SK-N-SH (cell line): ENCODE measurements at regions not wholly inside any gene's neighbourhood (a gene's known extent, or its start where the extent isn't known, plus 50 kb on each side); places are given as distances from the start of the nearest gene placed in this dataset.

Experiments used
- CTCF ChIA-PET: fragments of 300-600, 350-600 bp; formaldehyde crosslinking; extraction: SDS; loops from one replicate; lab custom pipeline; 2021; lab: Yijun Ruan, JAX
- POLR2A ChIA-PET: fragments of 350-600 bp; sonication (Branson Sonifier 250); formaldehyde crosslinking; extraction: SDS; loops from one replicate; lab custom pipeline; 2020; ENCODE audit warnings: antibody characterized with exemption, inconsistent platforms; lab: Yijun Ruan, JAX
- DNase-seq: peaks from one replicate; pipeline ENCODE4 v3.0.0; 2012
- H2AFZ ChIP-seq: fragments of 200-600 bp; sonication (generic); 2 replicates; pipeline ENCODE4 v1.8.1; 2016; ENCODE audit warnings: antibody characterized with exemption, mild to moderate bottlenecking, low read depth
- H3F3A ChIP-seq: fragments of 200-600 bp; sonication (generic); replicated peaks from 2 replicates; pipeline ENCODE3; 2016; ENCODE audit warnings: antibody characterized with exemption, mild to moderate bottlenecking; ENCODE audit not compliant: insufficient read depth
- H3K27ac ChIP-seq, 2 experiments: fragments of 200-500 bp in 1 of 2; fragments of 200-600 bp in 1 of 2; sonication (Bioruptor generic) in 1 of 2; sonication (generic), shearing (Covaris generic) in 1 of 2; 2 replicates each; pipeline versions ENCODE4 v1.5.1 to v1.6.1; 2014 to 2016; ENCODE audit warnings: low read depth in 2 of 2, inconsistent platforms in 1 of 2, low read length in 1 of 2, mild to moderate bottlenecking in 1 of 2, mixed read lengths in 1 of 2
- H3K27me3 ChIP-seq: fragments of 200-600 bp; sonication (generic), shearing (Covaris generic); 2 replicates; pipeline ENCODE4 v1.6.1; 2016; ENCODE audit warnings: mixed run types; ENCODE audit not compliant: insufficient read depth
- H3K36me3 ChIP-seq, 2 experiments: fragments of 200-500 bp in 1 of 2; fragments of 200-600 bp in 1 of 2; sonication (Bioruptor generic) in 1 of 2; sonication (generic) in 1 of 2; replicated peaks in 1 of 2; 2 replicates each; pipeline versions ENCODE3 to v1.5.1; 2014 to 2016; ENCODE audit warnings: low read length in 1 of 2, mild to moderate bottlenecking in 1 of 2; ENCODE audit not compliant: insufficient read depth in 2 of 2, control insufficient read depth in 1 of 2
- H3K4me1 ChIP-seq, 2 experiments: fragments of 200-500 bp in 1 of 2; fragments of 200-600 bp in 1 of 2; sonication (Bioruptor generic) in 1 of 2; sonication (generic), shearing (Covaris generic) in 1 of 2; 2 replicates each; pipeline versions ENCODE4 v1.5.1 to v1.6.1; 2014 to 2016; ENCODE audit warnings: low read depth in 1 of 2, low read length in 1 of 2, mixed run types in 1 of 2; ENCODE audit not compliant: insufficient read depth in 2 of 2, control insufficient read depth in 1 of 2
- H3K4me2 ChIP-seq: fragments of 200-600 bp; sonication (generic), shearing (Covaris generic); 2 replicates; pipeline ENCODE4 v1.6.1; 2017; ENCODE audit warnings: mixed run types
- H3K4me3 ChIP-seq, 2 experiments: fragments of 200-500 bp in 1 of 2; fragments of 200-600 bp in 1 of 2; sonication (Bioruptor generic) in 1 of 2; sonication (generic), shearing (Covaris generic) in 1 of 2; 2 replicates each; pipeline versions ENCODE4 v1.5.1 to v1.8.1; 2014 to 2016; ENCODE audit warnings: low read depth in 2 of 2, inconsistent platforms in 1 of 2, low read length in 1 of 2, mild to moderate bottlenecking in 1 of 2, mixed read lengths in 1 of 2, moderate library complexity in 1 of 2
- H3K79me2 ChIP-seq: fragments of 200-600 bp; sonication (generic); 2 replicates; pipeline ENCODE4 v1.8.1; 2017; ENCODE audit warnings: mild to moderate bottlenecking; ENCODE audit not compliant: insufficient read depth
- H3K9ac ChIP-seq: fragments of 200-600 bp; sonication (generic); 2 replicates; pipeline ENCODE4 v1.6.1; 2017; ENCODE audit warnings: mixed run types
- H3K9me2 ChIP-seq: fragments of 200-600 bp; sonication (generic); 2 replicates; pipeline ENCODE4 v1.6.1; 2017; ENCODE audit warnings: mixed run types
- H3K9me3 ChIP-seq: fragments of 200-600 bp; sonication (generic); 2 replicates; pipeline ENCODE4 v1.6.1; 2017; ENCODE audit warnings: mixed run types, mild to moderate bottlenecking, moderate library complexity
- H4K20me1 ChIP-seq: fragments of 200-600 bp; sonication (generic); 2 replicates; pipeline ENCODE4 v1.6.1; 2017; ENCODE audit warnings: mild to moderate bottlenecking, mixed run types; ENCODE audit not compliant: insufficient read depth
- ELF1 ChIP-seq: IDR thresholded peaks from 2 replicates; pipeline ENCODE4 v1.4.0; 2012
- EP300 ChIP-seq, 2 experiments: IDR thresholded peaks; 2 replicates each; pipeline versions ENCODE4 v1.4.0 to v1.6.1; 2012; ENCODE audit warnings: borderline replicate concordance in 1 of 2, low read depth in 1 of 2, low read length in 1 of 2
- FOXJ3 ChIP-seq: sonication (generic); formaldehyde crosslinking; IDR thresholded peaks from 2 replicates; pipeline ENCODE4 v1.5.1; 2020; ENCODE audit warnings: mild to moderate bottlenecking, missing genetic modification reagents
- FOXM1 ChIP-seq: IDR thresholded peaks from 2 replicates; pipeline ENCODE4 v1.4.0; 2012; ENCODE audit warnings: low read depth, mild to moderate bottlenecking
- GABPA ChIP-seq: IDR thresholded peaks from 2 replicates; pipeline ENCODE4 v1.4.0; 2012; ENCODE audit warnings: low read depth, mild to moderate bottlenecking
- GATA2 ChIP-seq: sonication (generic); formaldehyde crosslinking; IDR thresholded peaks from 2 replicates; pipeline ENCODE4 v1.5.0; 2020; ENCODE audit warnings: mild to moderate bottlenecking, missing genetic modification reagents
- NFIC ChIP-seq: IDR thresholded peaks from 2 replicates; pipeline ENCODE4 v1.4.0; 2012; ENCODE audit warnings: borderline replicate concordance
- POLR2AphosphoS5 ChIP-seq: IDR thresholded peaks from 2 replicates; pipeline ENCODE4 v1.6.1; 2012; ENCODE audit warnings: low read depth, low read length
- RAD21 ChIP-seq: IDR thresholded peaks from 2 replicates; pipeline ENCODE4 v1.6.1; 2012; ENCODE audit warnings: mild to moderate bottlenecking, low read length
- RCOR1 ChIP-seq: fragments of 150-350 bp; IDR thresholded peaks from 2 replicates; pipeline ENCODE4 v1.6.1; 2017; ENCODE audit warnings: antibody characterized with exemption, low read length
- RFX5 ChIP-seq: IDR thresholded peaks from 2 replicates; pipeline ENCODE4 v1.6.1; 2012; ENCODE audit warnings: mild to moderate bottlenecking, improper control_type of control experiment, low read length
- TAF1 ChIP-seq: IDR thresholded peaks from 2 replicates; pipeline ENCODE4 v1.6.1; 2012; ENCODE audit warnings: low read depth, mild to moderate bottlenecking, low read length, moderate library complexity, borderline replicate concordance
- TCF12 ChIP-seq: IDR thresholded peaks from 2 replicates; pipeline ENCODE4 v1.4.0; 2012
- WGBS: methylation state at CpG from one replicate; pipeline ENCODE4 v1.1.6; 2017; ENCODE audit warnings: low lambda C conversion rate; 5-methylcytosine and 5-hydroxymethylcytosine counted together
- TF ChIP-seq, protein P1 (sequence below): fragments of 200-600 bp; sonication (generic); IDR thresholded peaks from 2 replicates; pipeline ENCODE4 v1.6.1; 2017; ENCODE audit warnings: antibody characterized with exemption, mild to moderate bottlenecking, moderate library complexity
- TF ChIP-seq, protein P2 (sequence below): fragments of 150-350 bp; IDR thresholded peaks from 2 replicates; pipeline ENCODE4 v1.6.1; 2017; ENCODE audit warnings: antibody characterized with exemption, low read length, low read depth, borderline replicate concordance
- TF ChIP-seq, protein P3 (sequence below): IDR thresholded peaks from 2 replicates; pipeline ENCODE4; 2012

DNA sequence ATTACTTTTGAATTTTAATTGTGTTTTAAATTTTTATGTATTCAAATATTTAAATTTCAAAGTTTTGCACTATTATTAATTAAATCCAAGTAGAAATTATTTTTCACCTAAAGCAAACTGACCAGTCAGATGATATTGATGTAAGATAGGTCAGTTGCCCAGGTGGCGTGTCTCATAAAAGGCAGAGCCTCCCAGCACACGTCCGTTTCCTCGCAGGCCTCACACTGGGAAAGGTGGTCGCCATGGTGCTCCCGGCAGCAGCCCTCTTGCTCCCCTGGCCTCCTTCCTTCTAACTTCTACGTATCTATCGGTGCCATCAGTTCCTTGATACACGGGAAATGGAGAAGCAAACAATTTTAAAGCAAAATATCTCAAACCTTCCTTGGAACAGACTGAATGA is 516.8 kb downstream of the GALR1 start:
- no peaks in the 10 kb centered on the region for H4K20me1 ChIP-seq
- no peaks in the 10 kb centered on the region for H3K9me3 ChIP-seq
- no peak overlapping the region for H3K27ac ChIP-seq
- no peaks in the 10 kb centered on the region for H3K4me1 ChIP-seq
- H2AFZ ChIP-seq: no peak overlapping the region
- TF ChIP-seq EP300 (IDR thresholded peaks at IDR 0.05; ENCODE audit: borderline replicate concordance in 1 of 2, low read depth in 1 of 2, low read length in 1 of 2): no peak
- TF ChIP-seq GABPA: no peak
- no peak for TF ChIP-seq NFIC
- TF ChIP-seq TAF1: no peak
- TF ChIP-seq, protein P1, sequence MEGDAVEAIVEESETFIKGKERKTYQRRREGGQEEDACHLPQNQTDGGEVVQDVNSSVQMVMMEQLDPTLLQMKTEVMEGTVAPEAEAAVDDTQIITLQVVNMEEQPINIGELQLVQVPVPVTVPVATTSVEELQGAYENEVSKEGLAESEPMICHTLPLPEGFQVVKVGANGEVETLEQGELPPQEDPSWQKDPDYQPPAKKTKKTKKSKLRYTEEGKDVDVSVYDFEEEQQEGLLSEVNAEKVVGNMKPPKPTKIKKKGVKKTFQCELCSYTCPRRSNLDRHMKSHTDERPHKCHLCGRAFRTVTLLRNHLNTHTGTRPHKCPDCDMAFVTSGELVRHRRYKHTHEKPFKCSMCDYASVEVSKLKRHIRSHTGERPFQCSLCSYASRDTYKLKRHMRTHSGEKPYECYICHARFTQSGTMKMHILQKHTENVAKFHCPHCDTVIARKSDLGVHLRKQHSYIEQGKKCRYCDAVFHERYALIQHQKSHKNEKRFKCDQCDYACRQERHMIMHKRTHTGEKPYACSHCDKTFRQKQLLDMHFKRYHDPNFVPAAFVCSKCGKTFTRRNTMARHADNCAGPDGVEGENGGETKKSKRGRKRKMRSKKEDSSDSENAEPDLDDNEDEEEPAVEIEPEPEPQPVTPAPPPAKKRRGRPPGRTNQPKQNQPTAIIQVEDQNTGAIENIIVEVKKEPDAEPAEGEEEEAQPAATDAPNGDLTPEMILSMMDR: no peak
- TF ChIP-seq TCF12: no peak
- no peak overlapping the region for H3K4me3 ChIP-seq
- no peaks in the 10 kb centered on the region for H3K36me3 ChIP-seq
- ChIA-PET POLR2A (no interaction called here), CTCF (interaction anchor here (1.5 kb wide), 1 partner anchor 11 kb away, joined by 7 read pairs; no protein-coding TSS in a partner anchor)
- H3K79me2 ChIP-seq: no peaks in the 10 kb centered on the region
- H3K9ac ChIP-seq: no peak overlapping the region
- no peak overlapping the region for H3K4me2 ChIP-seq
- no peaks in the 10 kb centered on the region for H3K9me2 ChIP-seq
- DNase-seq: no peak
- no peaks in the 10 kb centered on the region for H3K27me3 ChIP-seq
- 22% methylated on average over 9 of the region's 9 CpGs for WGBS
- H3F3A ChIP-seq: no peaks in the 10 kb centered on the region

DNA sequence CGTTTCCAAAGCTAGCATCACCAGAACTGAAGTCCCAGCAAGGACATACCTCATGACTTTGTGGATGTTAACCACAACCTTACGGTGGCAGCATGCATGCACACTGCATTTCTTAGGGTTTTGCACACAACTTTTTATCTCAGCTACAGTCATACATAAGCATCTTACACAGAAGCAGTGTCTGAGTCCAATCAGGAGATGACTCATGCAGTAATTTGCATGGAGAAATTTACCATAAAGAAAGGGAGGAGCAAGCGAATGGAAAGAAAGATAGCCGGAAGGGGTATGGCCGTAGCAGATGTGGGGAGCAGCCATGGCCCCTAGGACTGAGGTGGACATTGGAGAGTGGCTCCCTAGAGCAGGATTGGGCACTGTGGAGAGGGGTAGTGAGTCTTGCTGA is 522.5 kb downstream of the GALR1 start:
- Histone ChIP-seq H3K9me2 (no peaks in the 10 kb centered on the region), H3K27me3 (no peaks in the 10 kb centered on the region), H3K4me3 (no peak overlapping the region), H3K79me2 (no peaks in the 10 kb centered on the region), H3K9ac (no peak overlapping the region), H3K36me3 (no peaks in the 10 kb centered on the region), H2AFZ (no peak overlapping the region), H3K9me3 (no peaks in the 10 kb centered on the region), H3F3A (no peaks in the 10 kb centered on the region), H3K27ac (no peak overlapping the region), H3K4me1 (no peaks in the 10 kb centered on the region), H3K4me2 (no peak overlapping the region), H4K20me1 (no peaks in the 10 kb centered on the region)
- TF ChIP-seq FOXM1 (no peak), RAD21 (no peak), ELF1 (no peak), GATA2 (CRISPR knock-in tag) (no peak), GABPA (no peak), FOXJ3 (CRISPR knock-in tag) (no peak), RCOR1 (no peak), POLR2AphosphoS5 (no peak), RFX5 (no peak)
- TF ChIP-seq, protein P2, sequence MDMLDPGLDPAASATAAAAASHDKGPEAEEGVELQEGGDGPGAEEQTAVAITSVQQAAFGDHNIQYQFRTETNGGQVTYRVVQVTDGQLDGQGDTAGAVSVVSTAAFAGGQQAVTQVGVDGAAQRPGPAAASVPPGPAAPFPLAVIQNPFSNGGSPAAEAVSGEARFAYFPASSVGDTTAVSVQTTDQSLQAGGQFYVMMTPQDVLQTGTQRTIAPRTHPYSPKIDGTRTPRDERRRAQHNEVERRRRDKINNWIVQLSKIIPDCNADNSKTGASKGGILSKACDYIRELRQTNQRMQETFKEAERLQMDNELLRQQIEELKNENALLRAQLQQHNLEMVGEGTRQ: no peak
- TF ChIP-seq, protein P3, sequence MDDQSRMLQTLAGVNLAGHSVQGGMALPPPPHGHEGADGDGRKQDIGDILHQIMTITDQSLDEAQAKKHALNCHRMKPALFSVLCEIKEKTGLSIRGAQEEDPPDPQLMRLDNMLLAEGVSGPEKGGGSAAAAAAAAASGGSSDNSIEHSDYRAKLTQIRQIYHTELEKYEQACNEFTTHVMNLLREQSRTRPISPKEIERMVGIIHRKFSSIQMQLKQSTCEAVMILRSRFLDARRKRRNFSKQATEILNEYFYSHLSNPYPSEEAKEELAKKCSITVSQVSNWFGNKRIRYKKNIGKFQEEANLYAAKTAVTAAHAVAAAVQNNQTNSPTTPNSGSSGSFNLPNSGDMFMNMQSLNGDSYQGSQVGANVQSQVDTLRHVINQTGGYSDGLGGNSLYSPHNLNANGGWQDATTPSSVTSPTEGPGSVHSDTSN: no peak
- no peak for DNase-seq
- POLR2A ChIA-PET: no interaction called here
- CTCF ChIA-PET: interaction anchor here (0.9 kb wide), 1 partner anchor 9 kb away, joined by 3 read pairs; no protein-coding TSS in a partner anchor
- WGBS: 7% methylated on average over 5 of the region's 5 CpGs
